ENCODE measurements at regions not wholly inside any gene's neighbourhood (a gene's known extent, or its start where the extent isn't known, plus 50 kb on each side); places are given as distances from the start of the nearest gene placed in this dataset.
"Not testable (repeated sequence)": the region's sequence is repeated elsewhere in the genome, so short reads cannot be mapped to it uniquely, and the experiment has no call there.

GRCh38 chr12:88726806-88727720, 146.8 kb upstream of the KITLG start:
- H3K4me3 ChIP-seq = no peak overlapping the region
- TF ChIP-seq POLR2AphosphoS5 (IDR thresholded peaks at IDR 0.05; ENCODE audit: borderline replicate concordance, low read depth, low read length) (no peak), EZH2 (IDR thresholded peaks at IDR 0.05) (no peak), FOXP2 (optimal IDR thresholded peaks at IDR 0.05; ENCODE audit: control extremely low read depth, extremely low read length, insufficient read depth) (no peak)
- H3K36me3 ChIP-seq (ENCODE audit: insufficient read depth, low read length) = no peaks in the 10 kb centered on the region
- no peaks in the 10 kb centered on the region for H3K9me3 ChIP-seq (ENCODE audit: low read depth, low read length)
- no peak for DNase-seq (ENCODE audit: low read depth, low spot score)
- no peak overlapping the region for H3K9ac ChIP-seq (ENCODE audit: insufficient read length)
- no peak overlapping the region for H3K27ac ChIP-seq

GRCh38 chr12:88725592-88726143, 145.4 kb upstream of the KITLG start:
- Histone ChIP-seq H3K4me3 (no peak overlapping the region), H3K9me3 (ENCODE audit: low read depth, low read length) (no peaks in the 10 kb centered on the region), H3K9ac (ENCODE audit: insufficient read length) (no peak overlapping the region), H3K36me3 (ENCODE audit: insufficient read depth, low read length) (no peaks in the 10 kb centered on the region), H3K27ac (no peak overlapping the region)
- no peak for DNase-seq (ENCODE audit: low read depth, low spot score)
- TF ChIP-seq EZH2 (IDR thresholded peaks at IDR 0.05) = no peak
- TF ChIP-seq POLR2AphosphoS5 (IDR thresholded peaks at IDR 0.05; ENCODE audit: borderline replicate concordance, low read depth, low read length) = no peak
- TF ChIP-seq FOXP2 (optimal IDR thresholded peaks at IDR 0.05; ENCODE audit: control extremely low read depth, extremely low read length, insufficient read depth) = no peak

- H3K36me3 ChIP-seq (ENCODE audit: insufficient read depth, low read length) = no peaks in the 10 kb centered on the region
- TF ChIP-seq POLR2AphosphoS5 (IDR thresholded peaks at IDR 0.05; ENCODE audit: borderline replicate concordance, low read depth, low read length) = no peak
- TF ChIP-seq EZH2 (IDR thresholded peaks at IDR 0.05) = no peak
- no peak for TF ChIP-seq FOXP2 (optimal IDR thresholded peaks at IDR 0.05; ENCODE audit: control extremely low read depth, extremely low read length, insufficient read depth)
- DNase-seq (ENCODE audit: low read depth, low spot score) = no peak
- H3K27ac ChIP-seq = no peak overlapping the region
- H3K9ac ChIP-seq (ENCODE audit: insufficient read length) = no peak overlapping the region
- no peaks in the 10 kb centered on the region for H3K9me3 ChIP-seq (ENCODE audit: low read depth, low read length)
- H3K4me3 ChIP-seq = no peak overlapping the region
Observed at GRCh38 chr12:88723219-88723618, 142.9 kb upstream of the KITLG start.

- TF ChIP-seq POLR2AphosphoS5 (IDR thresholded peaks at IDR 0.05; ENCODE audit: borderline replicate concordance, low read depth, low read length) = no peak
- no peak for TF ChIP-seq FOXP2 (optimal IDR thresholded peaks at IDR 0.05; ENCODE audit: control extremely low read depth, extremely low read length, insufficient read depth)
- TF ChIP-seq EZH2 (IDR thresholded peaks at IDR 0.05) = no peak
- no peak overlapping the region for H3K27ac ChIP-seq
- H3K4me3 ChIP-seq = no peak overlapping the region
- DNase-seq (ENCODE audit: low read depth, low spot score) = no peak
- H3K9ac ChIP-seq (ENCODE audit: insufficient read length) = no peak overlapping the region
- H3K9me3 ChIP-seq (ENCODE audit: low read depth, low read length) = no peaks in the 10 kb centered on the region
- H3K36me3 ChIP-seq (ENCODE audit: insufficient read depth, low read length) = no peaks in the 10 kb centered on the region
Observed at GRCh38 chr12:88720785-88721650, 140.7 kb upstream of the KITLG start.

- no peaks in the 10 kb centered on the region for H3K9me3 ChIP-seq (ENCODE audit: low read depth, low read length)
- H3K9ac ChIP-seq (ENCODE audit: insufficient read length) = no peak overlapping the region
- TF ChIP-seq POLR2AphosphoS5 (IDR thresholded peaks at IDR 0.05; ENCODE audit: borderline replicate concordance, low read depth, low read length) = no peak
- TF ChIP-seq FOXP2 (optimal IDR thresholded peaks at IDR 0.05; ENCODE audit: control extremely low read depth, extremely low read length, insufficient read depth) = no peak
- no peak for TF ChIP-seq EZH2 (IDR thresholded peaks at IDR 0.05)
- no peaks in the 10 kb centered on the region for H3K36me3 ChIP-seq (ENCODE audit: insufficient read depth, low read length)
- H3K4me3 ChIP-seq = no peak overlapping the region
- H3K27ac ChIP-seq = no peak overlapping the region
- DNase-seq (ENCODE audit: low read depth, low spot score) = no peak
Observed at GRCh38 chr12:88720231-88720630, 140.0 kb upstream of the KITLG start.

GRCh38 chr12:88717188-88717587, 136.9 kb upstream of the KITLG start:
- H3K27ac ChIP-seq = no peak overlapping the region
- no peaks in the 10 kb centered on the region for H3K36me3 ChIP-seq (ENCODE audit: insufficient read depth, low read length)
- no peaks in the 10 kb centered on the region for H3K9me3 ChIP-seq (ENCODE audit: low read depth, low read length)
- H3K9ac ChIP-seq (ENCODE audit: insufficient read length) = no peak overlapping the region
- no peak for DNase-seq (ENCODE audit: low read depth, low spot score)
- H3K4me3 ChIP-seq = no peak overlapping the region
- TF ChIP-seq FOXP2 (optimal IDR thresholded peaks at IDR 0.05; ENCODE audit: control extremely low read depth, extremely low read length, insufficient read depth) (no peak), POLR2AphosphoS5 (IDR thresholded peaks at IDR 0.05; ENCODE audit: borderline replicate concordance, low read depth, low read length) (no peak), EZH2 (IDR thresholded peaks at IDR 0.05) (no peak)

GRCh38 chr12:88716240-88716639, 136.0 kb upstream of the KITLG start:
- H3K36me3 ChIP-seq (ENCODE audit: insufficient read depth, low read length) = no peaks in the 10 kb centered on the region
- no peak for TF ChIP-seq EZH2 (IDR thresholded peaks at IDR 0.05)
- no peak for TF ChIP-seq POLR2AphosphoS5 (IDR thresholded peaks at IDR 0.05; ENCODE audit: borderline replicate concordance, low read depth, low read length)
- TF ChIP-seq FOXP2 (optimal IDR thresholded peaks at IDR 0.05; ENCODE audit: control extremely low read depth, extremely low read length, insufficient read depth) = no peak
- no peak for DNase-seq (ENCODE audit: low read depth, low spot score)
- H3K27ac ChIP-seq = no peak overlapping the region
- no peak overlapping the region for H3K4me3 ChIP-seq
- no peaks in the 10 kb centered on the region for H3K9me3 ChIP-seq (ENCODE audit: low read depth, low read length)
- H3K9ac ChIP-seq (ENCODE audit: insufficient read length) = no peak overlapping the region

- DNase-seq (ENCODE audit: low read depth, low spot score) = no peak
- H3K4me3 ChIP-seq = no peak overlapping the region
- no peak overlapping the region for H3K9ac ChIP-seq (ENCODE audit: insufficient read length)
- no peak overlapping the region for H3K27ac ChIP-seq
- no peaks in the 10 kb centered on the region for H3K9me3 ChIP-seq (ENCODE audit: low read depth, low read length)
- TF ChIP-seq POLR2AphosphoS5 (IDR thresholded peaks at IDR 0.05; ENCODE audit: borderline replicate concordance, low read depth, low read length) (no peak), FOXP2 (optimal IDR thresholded peaks at IDR 0.05; ENCODE audit: control extremely low read depth, extremely low read length, insufficient read depth) (no peak), EZH2 (IDR thresholded peaks at IDR 0.05) (no peak)
- no peaks in the 10 kb centered on the region for H3K36me3 ChIP-seq (ENCODE audit: insufficient read depth, low read length)
Observed at GRCh38 chr12:88715673-88716072, 135.4 kb upstream of the KITLG start.

- not testable (repeated sequence) for DNase-seq (ENCODE audit: low read depth, low spot score); H3K9me3 ChIP-seq (ENCODE audit: low read depth, low read length); H3K9ac ChIP-seq (ENCODE audit: insufficient read length); H3K27ac ChIP-seq; H3K36me3 ChIP-seq (ENCODE audit: insufficient read depth, low read length); H3K4me3 ChIP-seq
Observed at GRCh38 chr12:88714263-88714882, 134.1 kb upstream of the KITLG start.

Data from SK-N-MC (cell line).